SK-N-SH (cell line): ENCODE measurements at regions not wholly inside any gene's neighbourhood (a gene's known extent, or its start where the extent isn't known, plus 50 kb on each side); places are given as distances from the start of the nearest gene placed in this dataset.

Experiments used
- CTCF ChIP-seq: fragments of 200-600 bp; sonication (generic); IDR thresholded peaks from 2 replicates; pipeline ENCODE4 v1.6.1; 2017; ENCODE audit warnings: antibody characterized with exemption, mild to moderate bottlenecking, moderate library complexity
- FOXM1 ChIP-seq: IDR thresholded peaks from 2 replicates; pipeline ENCODE4 v1.4.0; 2012; ENCODE audit warnings: low read depth, mild to moderate bottlenecking
- POLR2AphosphoS5 ChIP-seq: IDR thresholded peaks from 2 replicates; pipeline ENCODE4 v1.6.1; 2012; ENCODE audit warnings: low read depth, low read length
- RAD21 ChIP-seq: IDR thresholded peaks from 2 replicates; pipeline ENCODE4 v1.6.1; 2012; ENCODE audit warnings: mild to moderate bottlenecking, low read length
- USF1 ChIP-seq: IDR thresholded peaks from 2 replicates; pipeline ENCODE4 v1.4.0; 2012; ENCODE audit warnings: low read depth, borderline replicate concordance

- TF ChIP-seq USF1, result no peak
- no peak for TF ChIP-seq POLR2AphosphoS5
- no peak for TF ChIP-seq CTCF
- TF ChIP-seq FOXM1, result no peak
- TF ChIP-seq RAD21, result no peak
These were observed 203.7 kb downstream of the SPTSSA start for GRCh38 chr14:34258318-34258717.
